Caco-2 (cell line): ENCODE measurements at regions not wholly inside any gene's neighbourhood (a gene's known extent, or its start where the extent isn't known, plus 50 kb on each side); places are given as distances from the start of the nearest gene placed in this dataset.

Experiments
- BruUV-seq: library from RNA; stranded (reverse); fragments of 400-500 nt; replicated peaks from 2 replicates; lab custom pipeline; 2021; lab: Mats Ljungman, UMichigan
- CTCF ChIA-PET: fragments of 300-600 bp; sonication (Branson Sonifier 250); formaldehyde crosslinking; loops from one replicate; lab custom pipeline; 2022; ENCODE audit warnings: antibody characterized with exemption; lab: Charles Lee
- POLR2A ChIA-PET: fragments of 300-600 bp; sonication (Branson Sonifier 250); formaldehyde crosslinking; loops from one replicate; lab custom pipeline; 2022; ENCODE audit warnings: antibody characterized with exemption; lab: Charles Lee
- DNase-seq, 2 experiments: peaks; one replicate each; pipeline versions ENCODE4 v3.0.0 to v3.0.0-alpha.2; 2020 to 2022
- H3K27me3 ChIP-seq: replicated peaks from 2 replicates; pipeline ENCODE4 v1.6.0; 2011; ENCODE audit warnings: low read length; ENCODE audit not compliant: control insufficient read depth, insufficient read depth
- H3K36me3 ChIP-seq: 2 replicates; pipeline ENCODE4 v1.5.1; 2011; ENCODE audit warnings: low read length; ENCODE audit not compliant: control insufficient read depth, insufficient read depth
- H3K4me1 ChIP-seq: fragments of 250-450 bp; sonication (Bioruptor Pico); 2 replicates; pipeline ENCODE4 v1.5.1; 2020; ENCODE audit warnings: mild to moderate bottlenecking
- H3K4me3 ChIP-seq: 2 replicates; pipeline ENCODE4 v1.5.1; 2011; ENCODE audit warnings: low read depth, mild to moderate bottlenecking, control low read depth, low read length
- H3K9me3 ChIP-seq: fragments of 250-450 bp; sonication (Bioruptor Pico); 2 replicates; pipeline ENCODE4 v1.5.1; 2020; ENCODE audit warnings: mild to moderate bottlenecking, moderate library complexity
- H3K27ac Mint-ChIP-seq: one replicate; pipeline ENCODE4 v1.8.0; 2022; ENCODE audit warnings: mixed read lengths; ENCODE audit not compliant: unreplicated experiment
- H3K27me3 Mint-ChIP-seq: one replicate; pipeline ENCODE4 v1.8.0; 2022; ENCODE audit warnings: mixed read lengths; ENCODE audit not compliant: insufficient read depth, unreplicated experiment
- H3K36me3 Mint-ChIP-seq: one replicate; pipeline ENCODE4 v1.8.0; 2022; ENCODE audit warnings: mild to moderate bottlenecking, mixed read lengths; ENCODE audit not compliant: insufficient read depth, unreplicated experiment
- H3K4me1 Mint-ChIP-seq: one replicate; pipeline ENCODE4 v1.8.0; 2022; ENCODE audit warnings: low read depth, mixed read lengths; ENCODE audit not compliant: unreplicated experiment
- H3K4me3 Mint-ChIP-seq: one replicate; pipeline ENCODE4 v1.8.0; 2022; ENCODE audit warnings: mild to moderate bottlenecking, moderate library complexity, mixed read lengths; ENCODE audit not compliant: unreplicated experiment
- H3K9me3 Mint-ChIP-seq: one replicate; pipeline ENCODE4 v1.8.0; 2022; ENCODE audit warnings: mixed read lengths; ENCODE audit not compliant: unreplicated experiment
- intact Hi-C: fragments of 100-400 bp; cut with micrococcal nuclease; formaldehyde crosslinking; loops from one replicate; pipeline ENCODE4 v1.10.0; 2022; ENCODE audit not compliant: unreplicated experiment
- TF ChIP-seq, protein P1 (sequence below), 2 experiments: fragments of 200-600 bp in 1 of 2; IDR thresholded peaks; 1 replicate in 1 of 2; 2 replicates in 1 of 2; pipeline versions ENCODE4 v1.5.1 to v1.8.0; 2011 to 2022; ENCODE audit warnings: antibody characterized with exemption in 1 of 2, control low read depth in 1 of 2, inconsistent platforms in 1 of 2, low read depth in 1 of 2, low read length in 1 of 2, mild to moderate bottlenecking in 1 of 2, moderate library complexity in 1 of 2; ENCODE audit not compliant: insufficient read depth in 1 of 2, severe bottlenecking in 1 of 2, unreplicated experiment in 1 of 2

DNA sequence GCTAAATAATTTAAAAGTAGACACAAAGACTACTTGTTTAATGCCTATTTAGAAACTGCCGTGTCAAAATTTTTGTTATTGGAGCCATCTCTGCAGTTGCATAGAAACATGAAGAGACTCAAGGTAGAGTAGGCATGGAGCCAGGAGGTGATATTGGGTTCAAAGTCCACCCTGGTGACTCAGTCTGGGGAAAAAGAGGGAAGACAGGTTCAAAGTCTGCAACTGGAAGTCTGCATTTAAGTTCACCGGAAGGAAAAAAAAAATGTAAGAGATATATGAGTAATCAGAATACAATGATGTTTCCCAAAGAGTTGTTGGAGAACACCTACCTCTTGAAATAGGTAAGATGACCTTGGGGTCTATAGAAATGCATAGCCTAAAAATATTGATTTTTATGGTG lies 67.4 kb upstream of the QRFPR start:
- peak; percentile 26 to 56 for DNase-seq
- Histone ChIP-seq H3K4me3 (no peak overlapping the region), H3K27me3 (no peaks in the 10 kb centered on the region), H3K36me3 (no peaks in the 10 kb centered on the region), H3K4me1 (peaks cover 33% of the 10 kb centered on the region), H3K9me3 (no peaks in the 10 kb centered on the region)
- Mint-ChIP-seq H3K27ac (no peak overlapping the region), H3K9me3 (no peaks in the 10 kb centered on the region), H3K4me3 (no peak overlapping the region), H3K36me3 (no peaks in the 10 kb centered on the region), H3K4me1 (peaks cover 13% of the 10 kb centered on the region), H3K27me3 (no peaks in the 10 kb centered on the region)
- BruUV-seq = no TSS peak
- intact Hi-C loops = no loop called here
- ChIA-PET CTCF (no interaction called here), POLR2A (no interaction called here)
- TF ChIP-seq, protein P1, sequence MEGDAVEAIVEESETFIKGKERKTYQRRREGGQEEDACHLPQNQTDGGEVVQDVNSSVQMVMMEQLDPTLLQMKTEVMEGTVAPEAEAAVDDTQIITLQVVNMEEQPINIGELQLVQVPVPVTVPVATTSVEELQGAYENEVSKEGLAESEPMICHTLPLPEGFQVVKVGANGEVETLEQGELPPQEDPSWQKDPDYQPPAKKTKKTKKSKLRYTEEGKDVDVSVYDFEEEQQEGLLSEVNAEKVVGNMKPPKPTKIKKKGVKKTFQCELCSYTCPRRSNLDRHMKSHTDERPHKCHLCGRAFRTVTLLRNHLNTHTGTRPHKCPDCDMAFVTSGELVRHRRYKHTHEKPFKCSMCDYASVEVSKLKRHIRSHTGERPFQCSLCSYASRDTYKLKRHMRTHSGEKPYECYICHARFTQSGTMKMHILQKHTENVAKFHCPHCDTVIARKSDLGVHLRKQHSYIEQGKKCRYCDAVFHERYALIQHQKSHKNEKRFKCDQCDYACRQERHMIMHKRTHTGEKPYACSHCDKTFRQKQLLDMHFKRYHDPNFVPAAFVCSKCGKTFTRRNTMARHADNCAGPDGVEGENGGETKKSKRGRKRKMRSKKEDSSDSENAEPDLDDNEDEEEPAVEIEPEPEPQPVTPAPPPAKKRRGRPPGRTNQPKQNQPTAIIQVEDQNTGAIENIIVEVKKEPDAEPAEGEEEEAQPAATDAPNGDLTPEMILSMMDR (IDR thresholded peaks at IDR 0.05; ENCODE audit: insufficient read depth in 1 of 2, low read depth in 1 of 2, low read length in 1 of 2, severe bottlenecking in 1 of 2, unreplicated experiment in 1 of 2) = no peak

DNA sequence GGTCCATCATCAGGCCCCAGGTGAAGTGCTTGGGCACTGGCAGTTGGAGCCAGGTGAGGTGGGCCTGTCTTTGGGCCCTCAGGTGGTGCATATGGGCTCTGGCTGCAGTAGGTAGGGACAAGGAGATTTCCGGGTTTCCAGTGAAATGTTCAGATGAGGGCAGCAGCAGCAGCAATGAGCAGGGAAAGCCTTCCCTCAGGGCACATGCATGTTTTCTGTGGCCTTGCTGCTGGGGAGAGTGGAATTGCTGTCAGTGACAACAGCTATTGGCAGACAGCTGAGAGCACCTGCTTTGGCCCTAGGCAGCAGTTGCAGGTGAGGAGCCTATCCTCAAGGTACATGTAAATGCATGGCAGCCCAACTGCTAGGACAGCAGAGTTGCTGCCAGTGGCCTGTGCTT lies 58.9 kb upstream of the QRFPR start:
- Mint-ChIP-seq H3K4me1 (peaks cover 6% of the 10 kb centered on the region), H3K36me3 (no peaks in the 10 kb centered on the region), H3K27ac (no peak overlapping the region), H3K27me3 (no peaks in the 10 kb centered on the region), H3K9me3 (peaks cover 30% of the 10 kb centered on the region), H3K4me3 (no peak overlapping the region)
- no TSS peak for BruUV-seq
- ChIA-PET CTCF (no interaction called here), POLR2A (no interaction called here)
- Histone ChIP-seq H3K4me3 (no peak overlapping the region), H3K9me3 (peaks cover 11% of the 10 kb centered on the region), H3K27me3 (no peaks in the 10 kb centered on the region), H3K36me3 (no peaks in the 10 kb centered on the region), H3K4me1 (no peaks in the 10 kb centered on the region)
- intact Hi-C loops = no loop called here
- TF ChIP-seq, protein P1 (IDR thresholded peaks at IDR 0.05; ENCODE audit: insufficient read depth in 1 of 2, low read depth in 1 of 2, low read length in 1 of 2, severe bottlenecking in 1 of 2, unreplicated experiment in 1 of 2) = no peak
- no peak for DNase-seq
